ENCODE measurements at regions not wholly inside any gene's neighbourhood (a gene's known extent, or its start where the extent isn't known, plus 50 kb on each side); places are given as distances from the start of the nearest gene placed in this dataset.

GRCh38 chr2:133908171-133908570 is 339.9 kb upstream of the NCKAP5 start:
- TF ChIP-seq, protein P1, sequence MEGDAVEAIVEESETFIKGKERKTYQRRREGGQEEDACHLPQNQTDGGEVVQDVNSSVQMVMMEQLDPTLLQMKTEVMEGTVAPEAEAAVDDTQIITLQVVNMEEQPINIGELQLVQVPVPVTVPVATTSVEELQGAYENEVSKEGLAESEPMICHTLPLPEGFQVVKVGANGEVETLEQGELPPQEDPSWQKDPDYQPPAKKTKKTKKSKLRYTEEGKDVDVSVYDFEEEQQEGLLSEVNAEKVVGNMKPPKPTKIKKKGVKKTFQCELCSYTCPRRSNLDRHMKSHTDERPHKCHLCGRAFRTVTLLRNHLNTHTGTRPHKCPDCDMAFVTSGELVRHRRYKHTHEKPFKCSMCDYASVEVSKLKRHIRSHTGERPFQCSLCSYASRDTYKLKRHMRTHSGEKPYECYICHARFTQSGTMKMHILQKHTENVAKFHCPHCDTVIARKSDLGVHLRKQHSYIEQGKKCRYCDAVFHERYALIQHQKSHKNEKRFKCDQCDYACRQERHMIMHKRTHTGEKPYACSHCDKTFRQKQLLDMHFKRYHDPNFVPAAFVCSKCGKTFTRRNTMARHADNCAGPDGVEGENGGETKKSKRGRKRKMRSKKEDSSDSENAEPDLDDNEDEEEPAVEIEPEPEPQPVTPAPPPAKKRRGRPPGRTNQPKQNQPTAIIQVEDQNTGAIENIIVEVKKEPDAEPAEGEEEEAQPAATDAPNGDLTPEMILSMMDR (conservative IDR thresholded peaks at IDR 0.05; ENCODE audit: low read length), result no peak
- no peak for TF ChIP-seq EZH2phosphoT487 (IDR thresholded peaks at IDR 0.05; ENCODE audit: borderline replicate concordance, low read depth, low read length)
